ENCODE measurements at regions not wholly inside any gene's neighbourhood (a gene's known extent, or its start where the extent isn't known, plus 50 kb on each side); places are given as distances from the start of the nearest gene placed in this dataset.

DNA sequence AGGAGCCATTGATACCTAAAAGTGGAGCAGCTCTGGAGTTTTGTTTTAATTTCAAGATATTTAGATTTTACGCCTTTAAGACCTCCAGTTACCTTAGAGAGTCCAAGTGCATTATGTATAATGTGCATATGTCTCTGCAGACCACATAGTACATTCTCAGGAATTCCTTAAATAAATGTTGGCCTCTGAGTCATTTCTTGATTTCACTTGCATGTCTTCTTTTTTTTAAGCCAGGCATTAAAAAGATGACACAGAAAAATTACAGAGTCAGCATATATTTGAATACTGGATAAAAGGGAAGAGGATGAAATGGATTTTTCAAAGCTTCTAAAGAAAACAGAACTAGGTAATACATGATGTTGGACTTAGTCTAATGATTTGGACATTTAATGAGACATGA is 125.2 kb downstream of the TMCO5A start:
- no peak overlapping the region for H3K4me3 ChIP-seq (ENCODE audit: low read depth, low read length)
- H3K9me3 ChIP-seq, result no peaks in the 10 kb centered on the region
- BruUV-seq (replicated peaks), result no TSS peak
- H3K4me1 ChIP-seq, result no peaks in the 10 kb centered on the region
- POLR2A ChIA-PET, result no interaction called here
- CTCF ChIA-PET, result no interaction called here
- no peak overlapping the region for H3K4me3 Mint-ChIP-seq (ENCODE audit: unreplicated experiment)
- no peaks in the 10 kb centered on the region for H3K27me3 Mint-ChIP-seq (ENCODE audit: insufficient read depth, unreplicated experiment)
- intact Hi-C loops (cut with micrococcal nuclease; ENCODE audit: unreplicated experiment), result no loop called here
- TF ChIP-seq CTCF (IDR thresholded peaks at IDR 0.05; ENCODE audit: insufficient read depth in 1 of 2, low read depth in 1 of 2, low read length in 1 of 2, severe bottlenecking in 1 of 2, unreplicated experiment in 1 of 2), result no peak
- H3K27ac Mint-ChIP-seq (ENCODE audit: unreplicated experiment), result no peak overlapping the region
- no peaks in the 10 kb centered on the region for H3K36me3 ChIP-seq (ENCODE audit: control insufficient read depth, insufficient read depth, low read length)
- H3K27me3 ChIP-seq (replicated peaks; ENCODE audit: control insufficient read depth, insufficient read depth, low read length), result no peaks in the 10 kb centered on the region
- DNase-seq, result no peak
- H3K4me1 Mint-ChIP-seq (ENCODE audit: low read depth, unreplicated experiment), result peaks cover 6% of the 10 kb centered on the region
- no peaks in the 10 kb centered on the region for H3K9me3 Mint-ChIP-seq (ENCODE audit: unreplicated experiment)
- H3K36me3 Mint-ChIP-seq (ENCODE audit: insufficient read depth, unreplicated experiment), result no peaks in the 10 kb centered on the region

GRCh38 chr15:38061856-38062649 is 127.6 kb downstream of the TMCO5A start:
- no peaks in the 10 kb centered on the region for H3K36me3 ChIP-seq (ENCODE audit: control insufficient read depth, insufficient read depth, low read length)
- no peak for TF ChIP-seq CTCF (IDR thresholded peaks at IDR 0.05; ENCODE audit: insufficient read depth in 1 of 2, low read depth in 1 of 2, low read length in 1 of 2, severe bottlenecking in 1 of 2, unreplicated experiment in 1 of 2)
- intact Hi-C loops (cut with micrococcal nuclease; ENCODE audit: unreplicated experiment), result no loop called here
- Mint-ChIP-seq H3K36me3 (ENCODE audit: insufficient read depth, unreplicated experiment) (no peaks in the 10 kb centered on the region), H3K4me1 (ENCODE audit: low read depth, unreplicated experiment) (peaks cover 6% of the 10 kb centered on the region), H3K27ac (ENCODE audit: unreplicated experiment) (no peak overlapping the region), H3K9me3 (ENCODE audit: unreplicated experiment) (no peaks in the 10 kb centered on the region), H3K27me3 (ENCODE audit: insufficient read depth, unreplicated experiment) (no peaks in the 10 kb centered on the region), H3K4me3 (ENCODE audit: unreplicated experiment) (no peak overlapping the region)
- DNase-seq, result no peak
- no peaks in the 10 kb centered on the region for H3K4me1 ChIP-seq
- no TSS peak for BruUV-seq (replicated peaks)
- no peak overlapping the region for H3K4me3 ChIP-seq (ENCODE audit: low read depth, low read length)
- H3K27me3 ChIP-seq (replicated peaks; ENCODE audit: control insufficient read depth, insufficient read depth, low read length), result no peaks in the 10 kb centered on the region
- ChIA-PET POLR2A (no interaction called here), CTCF (no interaction called here)
- no peaks in the 10 kb centered on the region for H3K9me3 ChIP-seq

DNA sequence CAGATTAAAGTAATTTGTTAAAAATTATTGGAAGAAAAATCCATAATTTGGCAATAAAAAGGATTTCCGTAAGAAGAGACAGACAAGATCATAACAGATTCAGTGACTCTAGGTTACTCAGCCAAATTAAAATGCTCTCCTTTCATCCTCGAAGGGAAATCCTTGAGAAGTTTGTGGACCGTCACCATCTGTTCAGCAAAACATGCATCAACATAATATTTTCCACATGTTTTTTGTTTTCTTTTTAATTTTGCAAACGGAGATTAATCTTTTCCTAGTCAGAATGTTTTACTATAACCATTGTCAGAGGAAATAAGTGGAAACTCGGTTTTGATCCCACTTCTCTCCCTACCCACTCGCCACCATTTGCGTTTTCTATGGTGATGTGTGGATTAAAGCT is 128.3 kb downstream of the TMCO5A start:
- Histone ChIP-seq H3K36me3 (ENCODE audit: control insufficient read depth, insufficient read depth, low read length) (no peaks in the 10 kb centered on the region), H3K27me3 (replicated peaks; ENCODE audit: control insufficient read depth, insufficient read depth, low read length) (no peaks in the 10 kb centered on the region), H3K9me3 (no peaks in the 10 kb centered on the region), H3K4me1 (no peaks in the 10 kb centered on the region), H3K4me3 (ENCODE audit: low read depth, low read length) (no peak overlapping the region)
- no peak for TF ChIP-seq CTCF (IDR thresholded peaks at IDR 0.05; ENCODE audit: insufficient read depth in 1 of 2, low read depth in 1 of 2, low read length in 1 of 2, severe bottlenecking in 1 of 2, unreplicated experiment in 1 of 2)
- H3K36me3 Mint-ChIP-seq (ENCODE audit: insufficient read depth, unreplicated experiment), result no peaks in the 10 kb centered on the region
- ChIA-PET CTCF (no interaction called here), POLR2A (no interaction called here)
- no peaks in the 10 kb centered on the region for H3K9me3 Mint-ChIP-seq (ENCODE audit: unreplicated experiment)
- no peak overlapping the region for H3K4me3 Mint-ChIP-seq (ENCODE audit: unreplicated experiment)
- H3K27ac Mint-ChIP-seq (ENCODE audit: unreplicated experiment), result no peak overlapping the region
- peaks cover 6% of the 10 kb centered on the region for H3K4me1 Mint-ChIP-seq (ENCODE audit: low read depth, unreplicated experiment)
- BruUV-seq (replicated peaks), result no TSS peak
- no peaks in the 10 kb centered on the region for H3K27me3 Mint-ChIP-seq (ENCODE audit: insufficient read depth, unreplicated experiment)
- no peak for DNase-seq
- intact Hi-C loops (cut with micrococcal nuclease; ENCODE audit: unreplicated experiment), result no loop called here

All from Caco-2 (cell line).